H1 (cell line): ENCODE measurements at regions not wholly inside any gene's neighbourhood (a gene's known extent, or its start where the extent isn't known, plus 50 kb on each side); places are given as distances from the start of the nearest gene placed in this dataset.

Experiments
- CHD2 ChIP-seq: IDR thresholded peaks from 2 replicates; pipeline ENCODE4 v1.6.1; 2012; ENCODE audit warnings: low read length, improper control_type of control experiment
- CREB1 ChIP-seq: IDR thresholded peaks from 2 replicates; pipeline ENCODE4 v1.6.1; 2012; ENCODE audit warnings: inconsistent platforms
- EZH2 ChIP-seq: fragments of 200-600 bp; sonication (generic); IDR thresholded peaks from 2 replicates; pipeline ENCODE4 v1.7.1; 2012; ENCODE audit warnings: low read depth, mild to moderate bottlenecking, moderate library complexity, low read length, inconsistent platforms; ENCODE audit not compliant: severe bottlenecking
- SUZ12 ChIP-seq: fragments of 200-600 bp; sonication (generic); IDR thresholded peaks from 2 replicates; pipeline ENCODE4 v1.6.1; 2012; ENCODE audit warnings: mild to moderate bottlenecking, inconsistent platforms, low read length, moderate library complexity, mixed read lengths

DNA sequence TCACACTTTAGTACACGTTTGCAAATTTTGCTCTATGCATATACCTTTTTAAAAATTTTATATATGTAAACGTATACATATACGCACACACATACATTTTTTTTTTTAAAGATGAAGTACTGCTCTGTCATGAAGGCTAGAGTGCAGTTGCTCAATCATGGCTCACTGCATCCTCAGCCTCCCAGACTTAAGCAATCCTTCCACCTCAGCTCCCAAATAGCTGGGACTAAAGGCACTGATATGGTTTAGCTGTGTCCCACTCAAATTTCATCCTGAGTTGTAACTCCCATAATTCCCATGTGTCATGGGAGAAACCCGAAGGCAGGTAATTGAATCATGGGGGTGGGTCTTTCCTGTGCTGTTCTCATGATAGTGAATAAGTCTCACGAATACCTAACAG, 220.8 kb upstream of the CAND1 start:
- TF ChIP-seq CREB1 (no peak), EZH2 (no peak), CHD2 (no peak), SUZ12 (no peak)
